Endothelial cell (in vitro differentiated cells): ENCODE measurements at regions not wholly inside any gene's neighbourhood (a gene's known extent, or its start where the extent isn't known, plus 50 kb on each side); places are given as distances from the start of the nearest gene placed in this dataset.

Experiments
- DNase-seq: peaks from one replicate; pipeline ENCODE4 v3.0.0; 2021; ENCODE audit warnings: low spot score
- H3K27ac Mint-ChIP-seq: one replicate; pipeline ENCODE4 v1.8.0; 2021; ENCODE audit warnings: mixed read lengths, inconsistent platforms; ENCODE audit not compliant: unreplicated experiment
- H3K27me3 Mint-ChIP-seq: one replicate; pipeline ENCODE4 v1.8.0; 2021; ENCODE audit warnings: mild to moderate bottlenecking, moderate library complexity, mixed read lengths, inconsistent platforms; ENCODE audit not compliant: unreplicated experiment
- H3K36me3 Mint-ChIP-seq: one replicate; pipeline ENCODE4 v1.8.0; 2021; ENCODE audit warnings: mild to moderate bottlenecking, low read depth, mixed read lengths, inconsistent platforms; ENCODE audit not compliant: unreplicated experiment
- H3K4me1 Mint-ChIP-seq: one replicate; pipeline ENCODE4 v1.8.0; 2021; ENCODE audit warnings: mild to moderate bottlenecking, mixed read lengths, inconsistent platforms; ENCODE audit not compliant: unreplicated experiment
- H3K4me3 Mint-ChIP-seq: one replicate; pipeline ENCODE4 v1.8.0; 2021; ENCODE audit warnings: mild to moderate bottlenecking, mixed read lengths, inconsistent platforms; ENCODE audit not compliant: unreplicated experiment
- H3K9me3 Mint-ChIP-seq: one replicate; pipeline ENCODE4 v1.8.0; 2021; ENCODE audit warnings: mixed read lengths, inconsistent platforms; ENCODE audit not compliant: unreplicated experiment
- CTCF ChIP-seq: fragments of 200-600 bp; sonication (generic); IDR thresholded peaks from one replicate; pipeline ENCODE4 v1.5.0; 2021; ENCODE audit warnings: antibody characterized with exemption; ENCODE audit not compliant: unreplicated experiment

GRCh38 chr9:108217431-108218349, 638.1 kb downstream of the ACTL7B start:
- Mint-ChIP-seq H3K36me3 (no peaks in the 10 kb centered on the region), H3K27me3 (no peaks in the 10 kb centered on the region), H3K4me1 (peaks cover 2% of the 10 kb centered on the region), H3K4me3 (no peak overlapping the region), H3K27ac (no peak overlapping the region), H3K9me3 (no peaks in the 10 kb centered on the region)
- DNase-seq = no peak
- TF ChIP-seq CTCF = no peak

- Mint-ChIP-seq H3K36me3 (no peaks in the 10 kb centered on the region), H3K4me1 (no peaks in the 10 kb centered on the region), H3K9me3 (no peaks in the 10 kb centered on the region), H3K4me3 (no peak overlapping the region), H3K27me3 (no peaks in the 10 kb centered on the region), H3K27ac (no peak overlapping the region)
- no peak for TF ChIP-seq CTCF
- no peak for DNase-seq
Observed at GRCh38 chr9:108213511-108213910, 642.3 kb downstream of the ACTL7B start.

- no peaks in the 10 kb centered on the region for H3K27me3 Mint-ChIP-seq
- no peaks in the 10 kb centered on the region for H3K4me1 Mint-ChIP-seq
- no peak overlapping the region for H3K27ac Mint-ChIP-seq
- H3K9me3 Mint-ChIP-seq = no peaks in the 10 kb centered on the region
- H3K4me3 Mint-ChIP-seq = no peak overlapping the region
- no peak for TF ChIP-seq CTCF
- DNase-seq = no peak
- no peaks in the 10 kb centered on the region for H3K36me3 Mint-ChIP-seq
Observed at GRCh38 chr9:108212184-108212583, 643.6 kb downstream of the ACTL7B start.

- TF ChIP-seq CTCF = no peak
- no peaks in the 10 kb centered on the region for H3K4me1 Mint-ChIP-seq
- no peaks in the 10 kb centered on the region for H3K9me3 Mint-ChIP-seq
- no peaks in the 10 kb centered on the region for H3K36me3 Mint-ChIP-seq
- no peak overlapping the region for H3K27ac Mint-ChIP-seq
- H3K4me3 Mint-ChIP-seq = no peak overlapping the region
- DNase-seq = no peak
- H3K27me3 Mint-ChIP-seq = no peaks in the 10 kb centered on the region
Observed at GRCh38 chr9:108211411-108211955, 644.3 kb downstream of the ACTL7B start.

GRCh38 chr9:108209132-108209685, 646.6 kb downstream of the ACTL7B start:
- Mint-ChIP-seq H3K36me3 (no peaks in the 10 kb centered on the region), H3K27ac (no peak overlapping the region), H3K4me1 (no peaks in the 10 kb centered on the region), H3K27me3 (no peaks in the 10 kb centered on the region), H3K4me3 (no peak overlapping the region), H3K9me3 (no peaks in the 10 kb centered on the region)
- no peak for DNase-seq
- TF ChIP-seq CTCF = no peak
